Sigmoid colon (tissue), 6 donors: ENCODE measurements at regions not wholly inside any gene's neighbourhood (a gene's known extent, or its start where the extent isn't known, plus 50 kb on each side); places are given as distances from the start of the nearest gene placed in this dataset.

Experiments used
- DNase-seq: peaks from one replicate; pipeline ENCODE4 v3.0.0-alpha.2; 2019
- H3K27ac ChIP-seq, 4 donors: fragments of 200-600 bp; sonication (generic); one replicate each; pipeline ENCODE4 v1.5.1; 2016 to 2019; ENCODE audit warnings: mild to moderate bottlenecking in 1 of 4
- H3K27me3 ChIP-seq, 3 donors: fragments of 200-600 bp; sonication (generic); one replicate each; pipeline ENCODE4 v1.5.1; 2019; ENCODE audit warnings: mild to moderate bottlenecking in 1 of 3
- H3K36me3 ChIP-seq, 4 donors: fragments of 200-600 bp; sonication (generic); one replicate each; pipeline ENCODE4 v1.5.1; 2016 to 2019
- H3K4me1 ChIP-seq, 4 donors: fragments of 200-600 bp; sonication (generic); one replicate each; pipeline ENCODE4 v1.5.1; 2017 to 2019
- H3K4me3 ChIP-seq, 4 donors: fragments of 200-600 bp; sonication (generic); one replicate each; pipeline ENCODE4 v1.5.1; 2017 to 2019; ENCODE audit warnings: mild to moderate bottlenecking in 2 of 4, moderate library complexity in 1 of 4
- H3K9me3 ChIP-seq, 4 donors: fragments of 200-600 bp in 3 of 4; sonication (generic) in 3 of 4; one replicate each; pipeline versions ENCODE4 v1.5.1 to v1.6.1; 2013 to 2019
- EP300 ChIP-seq, 4 donors: sonication (generic); formaldehyde crosslinking; IDR thresholded peaks; one replicate each; pipeline ENCODE4 v1.6.1; 2017; ENCODE audit warnings: antibody characterized with exemption in 4 of 4
- POLR2A ChIP-seq, 2 donors: fragments of 450-650 bp; IDR thresholded peaks; one replicate each; pipeline ENCODE4 v1.6.1; 2016; ENCODE audit warnings: antibody characterized with exemption in 2 of 2, mild to moderate bottlenecking in 2 of 2, moderate library complexity in 2 of 2
- POLR2AphosphoS5 ChIP-seq, 4 donors: sonication (generic); formaldehyde crosslinking; IDR thresholded peaks; one replicate each; pipeline ENCODE4 v1.6.1; 2017; ENCODE audit warnings: antibody characterized with exemption in 4 of 4
- WGBS, 2 donors: extraction: QIAGEN DNeasy Blood & Tissue Kit; methylation state at CpG; one replicate each; pipeline ENCODE4 v1.1.7; 2013; 5-methylcytosine and 5-hydroxymethylcytosine counted together
- intact Hi-C: fragments of 100-400 bp; cut with DNase I; formaldehyde crosslinking; loops from one replicate; pipeline ENCODE4 v1.15.1; 2023
- TF ChIP-seq, protein P1 (sequence below), 4 experiments: fragments of 450-650 bp in 3 of 4; fragments of 200-600 bp in 1 of 4; IDR thresholded peaks; one replicate each; pipeline ENCODE4 v1.5.1; 2016 to 2019; ENCODE audit warnings: antibody characterized with exemption in 4 of 4, mild to moderate bottlenecking in 3 of 4, moderate library complexity in 2 of 4
- donor health status: healthy with polysubstance abuse.
- donor health status: healthy.

GRCh38 chr3:71917545-71917944 is 132.6 kb upstream of the PROK2 start:
- Histone ChIP-seq H3K27ac (no peak overlapping the region), H3K36me3 (no peaks in the 10 kb centered on the region), H3K9me3 (no peaks in the 10 kb centered on the region), H3K27me3 (no peaks in the 10 kb centered on the region), H3K4me1 (peaks cover 0 to 6% (median 0%) of the 10 kb centered on the region in 4 donors), H3K4me3 (no peak overlapping the region)
- no peak for DNase-seq
- 55 to 94% methylated on average over 2 of the region's 2 CpGs for WGBS, 2 donors
- TF ChIP-seq POLR2A (IDR thresholded peaks at IDR 0.05) = no peak
- no peak for TF ChIP-seq POLR2AphosphoS5 (IDR thresholded peaks at IDR 0.05)
- TF ChIP-seq, protein P1, sequence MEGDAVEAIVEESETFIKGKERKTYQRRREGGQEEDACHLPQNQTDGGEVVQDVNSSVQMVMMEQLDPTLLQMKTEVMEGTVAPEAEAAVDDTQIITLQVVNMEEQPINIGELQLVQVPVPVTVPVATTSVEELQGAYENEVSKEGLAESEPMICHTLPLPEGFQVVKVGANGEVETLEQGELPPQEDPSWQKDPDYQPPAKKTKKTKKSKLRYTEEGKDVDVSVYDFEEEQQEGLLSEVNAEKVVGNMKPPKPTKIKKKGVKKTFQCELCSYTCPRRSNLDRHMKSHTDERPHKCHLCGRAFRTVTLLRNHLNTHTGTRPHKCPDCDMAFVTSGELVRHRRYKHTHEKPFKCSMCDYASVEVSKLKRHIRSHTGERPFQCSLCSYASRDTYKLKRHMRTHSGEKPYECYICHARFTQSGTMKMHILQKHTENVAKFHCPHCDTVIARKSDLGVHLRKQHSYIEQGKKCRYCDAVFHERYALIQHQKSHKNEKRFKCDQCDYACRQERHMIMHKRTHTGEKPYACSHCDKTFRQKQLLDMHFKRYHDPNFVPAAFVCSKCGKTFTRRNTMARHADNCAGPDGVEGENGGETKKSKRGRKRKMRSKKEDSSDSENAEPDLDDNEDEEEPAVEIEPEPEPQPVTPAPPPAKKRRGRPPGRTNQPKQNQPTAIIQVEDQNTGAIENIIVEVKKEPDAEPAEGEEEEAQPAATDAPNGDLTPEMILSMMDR (IDR thresholded peaks at IDR 0.05) = no peak
- no peak for TF ChIP-seq EP300 (IDR thresholded peaks at IDR 0.05)
- intact Hi-C loops = no loop called here

- no peaks in the 10 kb centered on the region for H3K27me3 ChIP-seq
- WGBS, 2 donors = 66 to 84% methylated on average over 5 of the region's 5 CpGs
- H3K4me3 ChIP-seq = no peak overlapping the region
- DNase-seq = no peak
- H3K27ac ChIP-seq = no peak overlapping the region
- H3K36me3 ChIP-seq = no peaks in the 10 kb centered on the region
- TF ChIP-seq, protein P1 (IDR thresholded peaks at IDR 0.05) = no peak
- TF ChIP-seq EP300 (IDR thresholded peaks at IDR 0.05) (no peak), POLR2AphosphoS5 (IDR thresholded peaks at IDR 0.05) (no peak), POLR2A (IDR thresholded peaks at IDR 0.05) (no peak)
- intact Hi-C loops = no loop called here
- H3K4me1 ChIP-seq = peaks cover 0 to 6% (median 0%) of the 10 kb centered on the region in 4 donors
- no peaks in the 10 kb centered on the region for H3K9me3 ChIP-seq
These were observed 131.9 kb upstream of the PROK2 start for GRCh38 chr3:71916747-71917369.

DNA sequence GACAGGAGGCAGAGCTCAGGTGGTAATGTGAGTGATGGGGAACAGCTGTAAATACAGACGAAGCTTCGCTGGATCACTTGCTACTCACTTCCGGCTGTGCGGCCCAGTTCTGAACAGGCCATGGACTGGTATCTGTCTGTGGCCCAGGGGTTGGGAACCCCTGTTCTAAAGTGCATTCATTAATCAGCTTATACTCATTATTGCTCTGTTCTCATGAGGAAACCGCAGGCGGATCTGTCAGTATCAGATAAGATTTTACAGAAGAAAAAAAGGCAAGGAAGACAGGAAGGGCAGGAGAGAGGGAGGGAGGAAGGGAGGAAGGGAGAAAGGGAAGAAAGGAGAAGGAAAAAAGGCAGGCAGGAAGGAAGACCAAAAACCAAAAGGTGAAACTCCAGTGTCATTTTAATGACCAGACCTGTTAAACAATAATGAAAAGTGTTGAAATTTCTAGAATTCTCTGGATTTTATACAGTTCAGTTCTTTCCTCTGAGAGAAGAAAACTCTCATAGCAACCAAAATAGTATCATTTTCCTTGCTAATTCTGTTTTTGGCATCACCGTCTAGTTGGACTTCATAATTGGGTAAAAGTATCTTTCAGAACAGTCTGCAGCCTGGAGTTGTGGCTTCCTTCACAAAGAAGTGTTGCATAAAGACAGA is 128.0 kb upstream of the PROK2 start:
- Histone ChIP-seq H3K27ac (no peak overlapping the region), H3K27me3 (peaks cover 0 to 4% (median 0%) of the 10 kb centered on the region in 3 donors), H3K9me3 (no peaks in the 10 kb centered on the region), H3K4me3 (no peak overlapping the region), H3K4me1 (peaks cover 0 to 6% (median 0%) of the 10 kb centered on the region in 4 donors), H3K36me3 (no peaks in the 10 kb centered on the region)
- TF ChIP-seq POLR2A (IDR thresholded peaks at IDR 0.05) (no peak), POLR2AphosphoS5 (IDR thresholded peaks at IDR 0.05) (no peak), EP300 (IDR thresholded peaks at IDR 0.05) (no peak)
- TF ChIP-seq, protein P1 (IDR thresholded peaks at IDR 0.05) = no peak
- WGBS, 2 donors = 71 to 79% methylated on average over 7 of the region's 7 CpGs
- intact Hi-C loops = no loop called here
- DNase-seq = no peak

GRCh38 chr3:71910108-71910507 is 125.2 kb upstream of the PROK2 start:
- Histone ChIP-seq H3K4me1 (no peaks in the 10 kb centered on the region), H3K36me3 (no peaks in the 10 kb centered on the region), H3K4me3 (no peak overlapping the region), H3K27me3 (peaks cover 0 to 4% (median 0%) of the 10 kb centered on the region in 3 donors), H3K27ac (no peak overlapping the region), H3K9me3 (no peaks in the 10 kb centered on the region)
- DNase-seq = no peak
- TF ChIP-seq POLR2AphosphoS5 (IDR thresholded peaks at IDR 0.05) (no peak), EP300 (IDR thresholded peaks at IDR 0.05) (no peak), POLR2A (IDR thresholded peaks at IDR 0.05) (no peak)
- TF ChIP-seq, protein P1 (IDR thresholded peaks at IDR 0.05) = no peak
- intact Hi-C loops = no loop called here
- WGBS, 2 donors = 90 to 92% methylated on average over 4 of the region's 4 CpGs
